ENCODE measurements at regions not wholly inside any gene's neighbourhood (a gene's known extent, or its start where the extent isn't known, plus 50 kb on each side); places are given as distances from the start of the nearest gene placed in this dataset.

GRCh38 chr20:11277858-11278257 lies 604.1 kb upstream of the JAG1 start:
- DNase-seq, result no peak

- DNase-seq, result no peak
These were observed 604.7 kb upstream of the JAG1 start for GRCh38 chr20:11278461-11278860.

- no peak for DNase-seq
These were observed 607.4 kb upstream of the JAG1 start for GRCh38 chr20:11281240-11281639.

GRCh38 chr20:11281768-11282167 lies 608.0 kb upstream of the JAG1 start:
- no peak for DNase-seq

GRCh38 chr20:11287126-11287525 lies 613.3 kb upstream of the JAG1 start:
- DNase-seq, result no peak

GRCh38 chr20:11296221-11296620 lies 621.5 kb upstream of the BTBD3 start:
- DNase-seq, result no peak

GRCh38 chr20:11296951-11297350 lies 620.7 kb upstream of the BTBD3 start:
- DNase-seq, result no peak

- no peak for DNase-seq
These were observed 616.0 kb upstream of the BTBD3 start for GRCh38 chr20:11301699-11302098.

- no peak for DNase-seq
These were observed 615.3 kb upstream of the BTBD3 start for GRCh38 chr20:11302436-11302835.

- DNase-seq, result no peak
These were observed 612.9 kb upstream of the BTBD3 start for GRCh38 chr20:11304795-11305194.

- DNase-seq, result no peak
These were observed 612.3 kb upstream of the BTBD3 start for GRCh38 chr20:11305406-11305805.

GRCh38 chr20:11311659-11312224 lies 606.0 kb upstream of the BTBD3 start:
- DNase-seq, result no peak

GRCh38 chr20:11315525-11315924 lies 602.2 kb upstream of the BTBD3 start:
- DNase-seq, result no peak

- DNase-seq, result no peak
These were observed 601.4 kb upstream of the BTBD3 start for GRCh38 chr20:11316244-11316643.

- DNase-seq, result no peak
These were observed 597.7 kb upstream of the BTBD3 start for GRCh38 chr20:11320033-11320432.

- DNase-seq, result no peak
These were observed 593.9 kb upstream of the BTBD3 start for GRCh38 chr20:11323816-11324215.

- no peak for DNase-seq
These were observed 592.7 kb upstream of the BTBD3 start for GRCh38 chr20:11324990-11325389.

GRCh38 chr20:11328839-11329238 lies 588.9 kb upstream of the BTBD3 start:
- no peak for DNase-seq

- DNase-seq, result no peak
These were observed 588.4 kb upstream of the BTBD3 start for GRCh38 chr20:11329271-11329670.

- DNase-seq, result no peak
These were observed 586.6 kb upstream of the BTBD3 start for GRCh38 chr20:11331096-11331495.

- DNase-seq, result no peak
These were observed 585.3 kb upstream of the BTBD3 start for GRCh38 chr20:11332381-11332780.

- no peak for DNase-seq
These were observed 584.1 kb upstream of the BTBD3 start for GRCh38 chr20:11333634-11334033.

GRCh38 chr20:11337361-11338130 lies 580.1 kb upstream of the BTBD3 start:
- DNase-seq, result no peak
